Subcutaneous abdominal adipose tissue (tissue), 5 donors: ENCODE measurements at regions not wholly inside any gene's neighbourhood (a gene's known extent, or its start where the extent isn't known, plus 50 kb on each side); places are given as distances from the start of the nearest gene placed in this dataset.

ENCODE experiments used
- H3K27ac ChIP-seq: one replicate; pipeline ENCODE4 v1.7.0; 2013; ENCODE audit warnings: low read depth, mild to moderate bottlenecking, inconsistent platforms, low read length, moderate library complexity
- H3K27me3 ChIP-seq, 5 donors: one replicate each; pipeline ENCODE4 v1.7.0; 2013; ENCODE audit warnings: low read length in 5 of 5, inconsistent platforms in 1 of 5; ENCODE audit not compliant: control insufficient read depth in 5 of 5, insufficient read depth in 4 of 5
- H3K36me3 ChIP-seq, 5 donors: one replicate each; pipeline ENCODE4 v1.7.0; 2013; ENCODE audit warnings: low read length in 5 of 5; ENCODE audit not compliant: control insufficient read depth in 5 of 5, insufficient read depth in 5 of 5
- H3K4me1 ChIP-seq, 5 donors: one replicate each; pipeline ENCODE4 v1.7.0; 2013; ENCODE audit warnings: low read length in 5 of 5, mild to moderate bottlenecking in 3 of 5, moderate library complexity in 1 of 5; ENCODE audit not compliant: control insufficient read depth in 5 of 5, insufficient read depth in 5 of 5
- H3K4me3 ChIP-seq, 5 donors: one replicate each; pipeline ENCODE4 v1.7.0; 2013; ENCODE audit warnings: low read length in 5 of 5, low read depth in 1 of 5
- H3K9ac ChIP-seq, 5 donors: one replicate each; pipeline ENCODE4 v1.7.0; 2013; ENCODE audit warnings: low read length in 5 of 5, mild to moderate bottlenecking in 4 of 5, moderate library complexity in 3 of 5
- H3K9me3 ChIP-seq, 5 donors: one replicate each; pipeline ENCODE4 v1.7.0; 2013; ENCODE audit warnings: low read length in 5 of 5; ENCODE audit not compliant: control insufficient read depth in 5 of 5
- donor health status: healthy.
- donor health status: healthy.
- donor health status: healthy.
- donor health status: healthy.
- donor health status: healthy.

- H3K4me3 ChIP-seq = no peak overlapping the region
- H3K36me3 ChIP-seq = no peaks in the 10 kb centered on the region
- H3K9me3 ChIP-seq = no peaks in the 10 kb centered on the region
- H3K27me3 ChIP-seq = no peaks in the 10 kb centered on the region
- H3K27ac ChIP-seq = no peak overlapping the region
- H3K9ac ChIP-seq = no peak overlapping the region
- H3K4me1 ChIP-seq = peaks cover 0 to 5% (median 3%) of the 10 kb centered on the region in 5 donors
Measured at GRCh38 chr1:218717575-218717974, 372.4 kb downstream of the TGFB2 start.

GRCh38 chr1:218718206-218718605 is 373.1 kb downstream of the TGFB2 start:
- Histone ChIP-seq H3K9ac (no peak overlapping the region), H3K4me1 (no peaks in the 10 kb centered on the region), H3K4me3 (no peak overlapping the region), H3K36me3 (no peaks in the 10 kb centered on the region), H3K27me3 (no peaks in the 10 kb centered on the region), H3K27ac (no peak overlapping the region), H3K9me3 (no peaks in the 10 kb centered on the region)

DNA sequence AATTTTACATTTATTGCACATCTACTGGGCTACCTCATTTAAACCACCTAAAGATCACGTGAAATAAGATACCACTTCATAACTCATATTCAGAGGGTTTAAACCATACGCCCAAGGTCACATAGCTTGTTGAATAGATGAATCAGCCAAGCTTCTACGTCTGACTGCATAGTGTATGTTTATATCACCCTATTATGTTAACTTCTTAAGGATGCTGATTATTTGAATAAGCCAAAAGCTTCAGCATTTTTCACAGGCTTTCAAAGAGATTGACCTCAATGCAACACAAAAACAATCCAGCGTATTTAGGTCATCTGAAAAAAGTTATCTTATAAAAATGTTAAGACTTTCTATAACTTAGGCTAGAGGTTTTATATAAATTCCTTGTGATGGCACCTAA is 373.8 kb downstream of the TGFB2 start:
- H3K9me3 ChIP-seq = no peaks in the 10 kb centered on the region
- no peaks in the 10 kb centered on the region for H3K4me1 ChIP-seq
- H3K27ac ChIP-seq = no peak overlapping the region
- H3K9ac ChIP-seq = no peak overlapping the region
- no peaks in the 10 kb centered on the region for H3K27me3 ChIP-seq
- H3K36me3 ChIP-seq = no peaks in the 10 kb centered on the region
- H3K4me3 ChIP-seq = no peak overlapping the region

- H3K36me3 ChIP-seq = no peaks in the 10 kb centered on the region
- no peak overlapping the region for H3K27ac ChIP-seq
- no peaks in the 10 kb centered on the region for H3K9me3 ChIP-seq
- H3K4me3 ChIP-seq = no peak overlapping the region
- no peaks in the 10 kb centered on the region for H3K27me3 ChIP-seq
- H3K9ac ChIP-seq = no peak overlapping the region
- no peaks in the 10 kb centered on the region for H3K4me1 ChIP-seq
Measured at GRCh38 chr1:218728898-218729565, 383.9 kb downstream of the TGFB2 start.

- no peak overlapping the region for H3K9ac ChIP-seq
- no peaks in the 10 kb centered on the region for H3K36me3 ChIP-seq
- H3K27me3 ChIP-seq = no peaks in the 10 kb centered on the region
- H3K9me3 ChIP-seq = no peaks in the 10 kb centered on the region
- no peak overlapping the region for H3K4me3 ChIP-seq
- no peak overlapping the region for H3K27ac ChIP-seq
- H3K4me1 ChIP-seq = peaks cover 0 to 4% (median 0%) of the 10 kb centered on the region in 5 donors
Measured at GRCh38 chr1:218735436-218736032, 390.4 kb downstream of the TGFB2 start.

- H3K36me3 ChIP-seq = no peaks in the 10 kb centered on the region
- no peaks in the 10 kb centered on the region for H3K9me3 ChIP-seq
- H3K27ac ChIP-seq = no peak overlapping the region
- H3K9ac ChIP-seq = no peak overlapping the region
- H3K4me3 ChIP-seq = no peak overlapping the region
- H3K27me3 ChIP-seq = no peaks in the 10 kb centered on the region
- peaks cover 0 to 4% (median 0%) of the 10 kb centered on the region in 5 donors for H3K4me1 ChIP-seq
Measured at GRCh38 chr1:218739426-218739825, 394.3 kb downstream of the TGFB2 start.

- H3K9ac ChIP-seq = no peak overlapping the region
- H3K9me3 ChIP-seq = peaks cover 0 to 3% (median 0%) of the 10 kb centered on the region in 5 donors
- H3K36me3 ChIP-seq = no peaks in the 10 kb centered on the region
- H3K4me1 ChIP-seq = peaks cover 0 to 4% (median 0%) of the 10 kb centered on the region in 5 donors
- H3K4me3 ChIP-seq = no peak overlapping the region
- no peak overlapping the region for H3K27ac ChIP-seq
- no peaks in the 10 kb centered on the region for H3K27me3 ChIP-seq
Measured at GRCh38 chr1:218741852-218742251, 396.7 kb downstream of the TGFB2 start.

DNA sequence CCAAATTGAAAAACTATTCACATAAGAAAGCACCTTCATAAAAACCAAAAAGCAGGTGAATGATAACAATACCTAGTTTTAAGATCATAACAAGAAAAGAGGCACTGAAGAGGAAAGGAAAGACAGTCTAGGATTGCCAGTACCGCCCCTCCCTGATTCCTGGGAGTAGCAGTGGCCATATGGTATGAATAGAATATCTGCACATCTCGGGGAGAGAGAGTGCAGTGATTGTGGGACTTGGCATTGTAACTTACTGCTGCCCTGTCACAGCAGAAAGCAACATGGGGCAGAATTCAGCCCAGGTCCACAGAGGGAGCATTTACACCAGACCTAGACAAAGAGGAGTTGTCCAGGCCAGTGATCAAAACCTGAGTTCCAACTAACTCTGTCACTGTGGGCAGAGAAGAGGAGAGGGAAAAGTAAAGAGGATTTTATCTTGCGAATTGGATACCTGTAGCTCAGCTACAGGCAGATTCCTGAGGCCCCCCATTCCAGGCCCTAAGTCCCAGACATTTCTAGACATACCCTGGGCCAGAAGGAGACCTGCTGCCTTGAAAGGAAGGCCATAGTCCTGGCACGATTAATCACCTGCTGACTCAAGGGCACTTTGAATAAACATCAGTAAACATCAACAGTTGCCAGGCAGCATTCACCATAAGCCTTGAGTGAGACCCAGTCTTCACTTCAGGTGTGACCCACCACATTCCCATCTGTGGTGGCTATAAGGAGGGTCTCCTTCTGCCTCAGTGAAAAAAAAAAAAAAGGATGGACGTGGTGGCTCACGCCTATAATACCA is 397.5 kb downstream of the TGFB2 start:
- H3K4me1 ChIP-seq = peaks cover 0 to 4% (median 0%) of the 10 kb centered on the region in 5 donors
- H3K27me3 ChIP-seq = no peaks in the 10 kb centered on the region
- H3K9me3 ChIP-seq = peaks cover 0 to 3% (median 0%) of the 10 kb centered on the region in 5 donors
- no peak overlapping the region for H3K27ac ChIP-seq
- no peaks in the 10 kb centered on the region for H3K36me3 ChIP-seq
- no peak overlapping the region for H3K9ac ChIP-seq
- H3K4me3 ChIP-seq = no peak overlapping the region

DNA sequence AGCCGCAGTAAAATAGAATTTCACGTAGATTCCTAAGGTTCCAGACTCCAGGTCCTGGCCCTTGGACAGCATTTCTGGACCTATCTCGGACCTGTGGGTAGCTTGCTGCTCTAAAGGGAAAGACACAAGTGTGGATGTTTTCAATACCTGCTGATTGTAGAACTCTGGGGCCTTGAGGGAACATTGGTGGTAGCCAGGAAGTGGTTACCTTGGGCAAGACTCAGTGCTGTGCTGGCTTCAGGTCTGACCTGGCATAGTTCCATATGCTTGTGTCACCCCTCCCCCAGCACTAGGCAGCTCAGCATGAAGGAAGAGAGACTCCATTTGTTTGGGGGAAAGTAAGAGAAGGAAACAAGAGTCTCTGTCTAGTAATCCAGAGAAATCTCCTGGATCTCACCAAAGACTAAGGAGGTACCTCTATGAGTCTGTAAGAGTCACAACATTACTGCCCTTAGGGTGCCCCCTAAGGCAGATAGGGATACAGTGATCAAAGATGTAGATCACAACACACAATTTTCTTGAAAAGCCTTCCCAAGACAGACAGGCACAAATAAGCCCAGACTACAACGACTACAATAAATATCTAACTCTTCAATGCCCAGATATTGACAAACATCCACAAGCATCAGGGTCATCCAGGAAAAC is 398.8 kb downstream of the TGFB2 start:
- Histone ChIP-seq H3K36me3 (no peaks in the 10 kb centered on the region), H3K4me3 (no peak overlapping the region), H3K9ac (no peak overlapping the region), H3K4me1 (peaks cover 0 to 4% (median 0%) of the 10 kb centered on the region in 5 donors), H3K27me3 (no peaks in the 10 kb centered on the region), H3K9me3 (peaks cover 0 to 3% (median 2%) of the 10 kb centered on the region in 5 donors), H3K27ac (no peak overlapping the region)

DNA sequence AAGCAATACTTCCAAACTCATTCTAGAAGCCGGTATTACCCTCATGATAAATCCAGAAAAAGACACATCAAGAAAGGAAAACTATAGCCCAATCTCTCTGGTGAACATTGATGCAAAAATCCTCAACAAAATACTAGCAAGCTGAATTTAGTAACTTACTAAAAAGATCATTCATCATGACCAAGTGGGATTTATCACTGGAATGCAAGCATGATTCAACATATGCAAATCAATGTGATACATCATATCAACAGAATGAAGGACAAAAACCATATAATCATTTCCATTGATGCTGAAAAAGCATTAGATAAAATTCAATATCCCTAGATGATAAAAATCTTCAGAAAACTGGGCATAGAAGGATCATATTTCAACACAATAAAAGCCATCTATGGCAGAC is 402.9 kb downstream of the TGFB2 start:
- no peaks in the 10 kb centered on the region for H3K4me1 ChIP-seq
- H3K27ac ChIP-seq = no peak overlapping the region
- H3K4me3 ChIP-seq = no peak overlapping the region
- no peaks in the 10 kb centered on the region for H3K27me3 ChIP-seq
- no peaks in the 10 kb centered on the region for H3K36me3 ChIP-seq
- no peak overlapping the region for H3K9ac ChIP-seq
- H3K9me3 ChIP-seq = peaks cover 0 to 13% (median 8%) of the 10 kb centered on the region in 5 donors
